Cardiac septum (tissue), 1 donor: ENCODE measurements at regions not wholly inside any gene's neighbourhood (a gene's known extent, or its start where the extent isn't known, plus 50 kb on each side); places are given as distances from the start of the nearest gene placed in this dataset.
"Not testable (repeated sequence)": the region's sequence is repeated elsewhere in the genome, so short reads cannot be mapped to it uniquely, and the experiment has no call there.

Experiments
- DNase-seq: peaks from one replicate; pipeline ENCODE4 v3.0.0-alpha.2; 2020; ENCODE audit warnings: low spot score
- intact Hi-C: fragments of 100-400 bp; cut with DNase I; formaldehyde crosslinking; loops from one replicate; pipeline ENCODE4 v1.14.0; 2022
- donor health status: DM: no; HTN: no; CAD: no.

GRCh38 chr11:38138972-38139371 lies 1540.9 kb upstream of the RAG2 start:
- intact Hi-C loops: no loop called here
- DNase-seq: no peak

DNA sequence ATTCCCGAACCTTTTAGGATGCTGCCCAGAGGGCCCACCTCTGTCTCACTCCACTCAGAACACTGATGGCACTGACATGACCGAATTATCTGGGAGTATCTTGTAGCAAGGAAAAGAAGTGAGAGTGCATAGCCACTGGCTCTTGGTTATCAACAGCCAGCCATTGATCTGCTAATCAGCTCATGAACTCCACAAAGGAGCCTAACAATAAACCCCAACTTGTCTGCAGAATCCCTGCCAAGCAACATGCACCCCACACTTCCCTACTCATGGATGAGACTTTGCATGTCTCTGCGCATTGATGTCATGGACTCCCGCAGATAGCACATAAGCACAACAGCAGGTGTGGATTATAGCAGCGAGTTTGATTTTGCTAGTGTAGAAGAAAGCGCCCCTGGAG lies 1538.9 kb upstream of the RAG2 start:
- intact Hi-C loops: no loop called here
- no peak for DNase-seq

- DNase-seq: no peak
- intact Hi-C loops: no loop called here
These were observed 1533.5 kb upstream of the RAG2 start for GRCh38 chr11:38131535-38131934.

GRCh38 chr11:38130976-38131375 lies 1532.9 kb upstream of the RAG2 start:
- intact Hi-C loops: no loop called here
- no peak for DNase-seq

DNA sequence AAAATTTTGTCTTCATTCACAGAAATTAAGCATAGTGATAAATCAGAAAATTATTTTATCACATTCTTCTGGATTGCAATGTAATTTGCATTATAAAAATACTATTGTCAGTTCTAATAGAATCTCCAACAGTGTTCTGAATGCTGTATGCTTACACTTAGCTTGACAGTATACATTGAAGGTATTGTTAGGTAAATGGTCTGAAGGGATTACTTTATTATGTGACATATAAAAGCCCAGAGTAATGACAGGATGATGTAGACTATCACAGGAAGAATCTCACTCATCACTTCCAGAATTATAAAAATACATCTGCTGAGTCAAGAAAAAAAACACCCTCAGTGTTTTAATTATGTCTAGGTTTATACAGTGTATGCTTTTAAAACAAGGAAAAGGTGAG lies 1532.5 kb upstream of the RAG2 start:
- DNase-seq: no peak

GRCh38 chr11:38123673-38124072 lies 1525.6 kb upstream of the RAG2 start:
- intact Hi-C loops: no loop called here
- DNase-seq: no peak

More for the DNA sequence above, 1532.5 kb upstream of the RAG2 start:
- intact Hi-C loops: no loop called here

DNA sequence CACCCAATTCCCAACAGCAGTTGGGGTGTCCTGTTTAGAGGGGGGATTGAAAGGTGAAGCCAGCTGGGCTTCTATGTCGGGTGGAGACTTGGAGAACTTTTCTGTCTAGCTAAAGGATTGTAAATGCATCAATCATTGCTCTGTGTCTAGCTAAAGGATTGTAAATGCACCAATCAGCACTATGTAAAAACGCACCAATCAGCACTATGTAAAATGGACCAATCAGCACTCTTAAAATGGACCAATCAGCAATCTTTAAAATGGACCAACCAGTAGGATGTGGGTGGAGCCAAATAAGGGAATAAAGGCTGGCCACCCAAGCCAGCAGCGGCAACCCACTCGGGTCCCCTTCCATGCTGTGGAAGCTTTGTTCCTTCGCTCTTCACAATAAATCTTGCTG lies 1518.6 kb upstream of the RAG2 start:
- intact Hi-C loops, DNase-seq: not testable (repeated sequence)

- DNase-seq, intact Hi-C loops: not testable (repeated sequence)
These were observed 1517.3 kb upstream of the RAG2 start for GRCh38 chr11:38115381-38115780.

- intact Hi-C loops: no loop called here
- no peak for DNase-seq
These were observed 1502.9 kb upstream of the RAG2 start for GRCh38 chr11:38100836-38101462.

DNA sequence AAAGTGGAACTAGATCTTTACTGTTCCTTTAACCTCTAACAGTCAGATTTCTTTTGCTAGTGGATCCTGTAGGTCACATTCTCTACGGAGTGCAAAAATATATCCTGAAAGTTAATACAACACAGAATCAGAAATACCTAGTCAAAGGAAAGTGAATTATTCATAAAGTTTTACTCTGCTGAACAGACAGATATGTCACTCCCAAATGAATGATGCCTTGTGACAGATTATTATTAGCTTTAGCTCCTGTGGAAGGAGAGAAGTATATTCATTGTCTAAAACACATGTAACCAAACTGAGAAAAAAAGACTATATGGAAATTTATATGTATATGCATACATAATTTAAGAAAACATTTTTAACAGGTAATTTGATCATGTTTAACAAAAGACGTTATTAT lies 1497.2 kb upstream of the RAG2 start:
- no peak for DNase-seq
- intact Hi-C loops: no loop called here

- no peak for DNase-seq
- intact Hi-C loops: no loop called here
These were observed 1491.7 kb upstream of the RAG2 start for GRCh38 chr11:38089726-38090125.

GRCh38 chr11:38060920-38061319 lies 1462.9 kb upstream of the RAG2 start:
- intact Hi-C loops: no loop called here
- no peak for DNase-seq

DNA sequence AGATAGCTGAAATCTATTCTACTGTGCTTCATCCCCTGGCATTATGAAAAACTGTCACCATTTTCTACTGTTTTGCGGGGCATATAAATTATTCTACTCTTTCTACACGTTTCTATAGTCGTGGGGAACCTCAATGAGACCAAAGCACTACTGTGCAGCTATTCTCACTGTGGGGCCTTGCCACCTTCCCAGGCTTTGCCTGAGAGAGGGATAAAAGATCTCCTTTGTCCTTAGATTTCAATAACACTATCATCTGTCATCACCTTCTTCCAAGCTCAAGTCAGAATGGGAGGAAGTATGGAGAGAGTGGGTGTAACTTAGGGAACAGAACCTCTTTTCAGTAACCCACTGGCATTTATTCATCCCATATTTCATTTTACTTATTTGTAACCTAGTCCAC lies 1462.1 kb upstream of the RAG2 start:
- DNase-seq: no peak

DNA sequence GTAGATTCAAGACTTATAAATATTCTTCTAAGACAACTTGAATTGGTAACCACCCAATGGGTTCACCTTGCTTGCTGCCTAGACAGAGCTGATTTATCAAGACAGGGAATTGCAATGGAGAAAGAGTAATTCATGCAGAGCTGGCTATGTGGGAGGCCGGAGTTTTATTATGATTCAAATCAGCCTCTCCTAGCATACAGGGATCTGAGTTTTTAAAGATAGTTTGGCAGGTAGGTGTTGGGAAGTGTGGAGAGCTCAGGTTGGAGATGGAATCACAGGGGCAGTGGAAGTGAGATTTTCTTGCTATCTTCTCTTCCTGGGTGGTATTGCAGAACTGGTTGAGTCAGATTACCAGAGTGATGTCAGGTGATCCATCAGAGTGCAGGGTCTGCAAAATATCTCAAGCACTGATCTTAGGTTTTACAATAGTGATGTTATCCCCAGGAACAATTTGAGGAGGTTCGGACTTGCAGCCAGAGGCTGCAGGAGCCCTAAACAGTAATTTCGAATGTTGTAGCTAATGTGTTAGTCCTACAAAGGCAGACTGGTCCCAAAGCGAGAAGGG lies 1448.6 kb upstream of the RAG2 start:
- intact Hi-C loops: no loop called here
- no peak for DNase-seq

More for the DNA sequence above, 1462.1 kb upstream of the RAG2 start:
- intact Hi-C loops: no loop called here

DNA sequence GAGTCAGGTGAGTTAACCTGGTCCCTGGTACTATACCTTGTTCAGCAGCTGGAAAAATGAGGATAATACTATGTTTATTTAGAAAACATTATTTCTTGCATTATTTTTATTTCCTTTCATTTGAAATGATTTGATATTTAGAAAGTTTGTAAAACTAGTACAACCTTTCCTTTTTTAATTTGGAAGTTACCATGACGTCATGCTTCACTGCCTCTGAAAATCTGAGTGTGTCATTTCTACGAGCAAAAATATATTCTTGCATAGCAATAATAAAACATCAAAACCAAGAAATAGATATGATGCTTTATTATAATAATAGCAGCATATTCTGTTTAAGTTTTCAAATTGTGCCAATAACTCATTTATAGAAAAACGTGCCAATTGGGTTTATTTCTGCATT lies 1445.0 kb upstream of the RAG2 start:
- intact Hi-C loops: no loop called here
- DNase-seq: no peak

- intact Hi-C loops: no loop called here
- DNase-seq: no peak
These were observed 1440.7 kb upstream of the RAG2 start for GRCh38 chr11:38038777-38039176.

DNA sequence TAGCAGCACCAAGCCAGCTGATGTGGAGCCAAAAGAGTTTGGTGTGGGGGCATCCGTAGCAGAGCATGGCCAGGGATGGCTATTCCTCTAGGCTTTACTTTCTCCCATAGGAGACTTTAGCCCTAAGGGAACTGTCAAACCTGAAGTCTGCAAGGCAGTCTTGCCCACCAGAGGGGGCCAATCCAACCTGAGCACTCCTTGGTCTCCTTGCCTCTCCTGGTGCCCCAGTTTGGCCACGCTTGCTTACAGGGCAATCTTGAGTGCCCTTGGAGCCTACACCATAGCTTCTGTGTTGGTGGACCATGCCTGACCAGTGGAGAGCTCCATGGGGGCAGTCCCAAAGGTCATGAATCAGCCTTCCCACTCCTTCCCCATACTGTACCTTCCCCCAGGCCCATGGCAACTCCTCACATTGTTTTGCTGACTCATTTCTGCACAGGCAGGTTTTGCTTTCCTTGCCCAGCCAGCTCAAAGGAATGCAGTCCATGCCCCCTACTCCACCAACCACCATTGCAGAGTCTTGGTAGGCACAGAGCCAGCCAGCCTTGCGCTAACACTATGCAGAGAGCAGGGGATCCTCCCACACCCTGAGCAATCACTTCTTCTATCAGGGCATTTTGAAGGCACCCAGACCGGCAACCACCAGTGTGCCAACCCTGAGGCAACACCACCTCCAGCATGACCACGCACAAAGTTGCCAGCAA lies 1421.2 kb upstream of the RAG2 start:
- intact Hi-C loops: no loop called here

DNA sequence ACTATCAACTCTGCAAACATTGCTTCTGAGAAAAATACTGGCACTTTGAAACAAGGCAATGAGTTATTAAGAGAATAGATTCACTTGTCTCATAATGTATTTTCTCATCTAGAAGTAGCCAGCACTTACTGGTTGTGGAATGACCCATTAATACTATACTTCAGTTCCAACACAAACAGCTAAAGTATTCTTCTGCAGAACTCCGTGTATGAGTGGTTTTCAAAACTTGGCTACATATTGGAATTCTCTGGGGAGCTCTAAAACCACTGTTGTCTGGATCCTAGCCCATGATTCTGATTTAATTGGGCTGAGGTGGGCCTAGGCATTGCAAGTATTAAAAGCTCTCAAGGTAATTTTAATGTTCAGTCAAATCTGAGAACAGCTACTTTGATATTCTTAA lies 1416.4 kb upstream of the RAG2 start:
- intact Hi-C loops: no loop called here
- DNase-seq: no peak

More for the DNA sequence above, 1421.2 kb upstream of the RAG2 start:
- DNase-seq: no peak

GRCh38 chr11:38013157-38013556 lies 1415.1 kb upstream of the RAG2 start:
- intact Hi-C loops: no loop called here
- DNase-seq: no peak

- DNase-seq: no peak
- intact Hi-C loops: no loop called here
These were observed 1413.5 kb upstream of the RAG2 start for GRCh38 chr11:38011496-38011895.

DNA sequence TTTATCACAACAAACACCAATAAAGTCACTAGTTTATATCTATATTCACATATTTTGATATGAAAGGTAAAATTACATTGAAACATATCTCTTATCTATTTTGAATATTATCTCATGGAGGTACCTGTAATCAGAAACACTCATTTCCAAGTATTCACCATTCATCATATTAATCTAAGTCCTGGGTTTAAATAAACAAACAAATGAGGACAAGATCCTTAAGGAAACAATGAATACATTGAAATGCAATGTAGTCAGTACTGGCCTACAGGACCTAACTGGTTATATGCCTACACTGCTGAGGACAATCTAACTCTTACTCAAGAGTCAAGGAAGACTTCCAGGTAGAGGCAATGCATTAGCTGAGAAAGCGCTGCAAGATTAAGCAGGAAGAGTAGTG lies 1411.9 kb upstream of the RAG2 start:
- intact Hi-C loops: no loop called here
- DNase-seq: no peak
